Skeletal muscle tissue (tissue), 3 donors: ENCODE measurements at regions not wholly inside any gene's neighbourhood (a gene's known extent, or its start where the extent isn't known, plus 50 kb on each side); places are given as distances from the start of the nearest gene placed in this dataset.

Experiments
- H3K27ac ChIP-seq: one replicate; pipeline ENCODE4 v1.7.0; 2013; ENCODE audit warnings: mild to moderate bottlenecking, low read depth, low read length, inconsistent platforms
- H3K27me3 ChIP-seq, 3 donors: one replicate each; pipeline ENCODE4 v1.7.0; 2013; ENCODE audit warnings: low read length in 3 of 3; ENCODE audit not compliant: control insufficient read depth in 3 of 3, insufficient read depth in 3 of 3
- H3K36me3 ChIP-seq, 3 donors: one replicate each; pipeline ENCODE4 v1.7.0; 2013; ENCODE audit warnings: low read length in 3 of 3; ENCODE audit not compliant: control insufficient read depth in 3 of 3, insufficient read depth in 3 of 3
- H3K4me1 ChIP-seq, 3 donors: one replicate each; pipeline ENCODE4 v1.7.0; 2013; ENCODE audit warnings: low read length in 3 of 3, mild to moderate bottlenecking in 3 of 3; ENCODE audit not compliant: control insufficient read depth in 3 of 3, insufficient read depth in 3 of 3
- H3K4me3 ChIP-seq, 3 donors: one replicate each; pipeline ENCODE4 v1.7.0; 2013; ENCODE audit warnings: low read length in 3 of 3
- H3K9ac ChIP-seq, 3 donors: one replicate each; pipeline ENCODE4 v1.7.0; 2013; ENCODE audit warnings: low read length in 3 of 3, mild to moderate bottlenecking in 3 of 3, moderate library complexity in 2 of 3, low read depth in 1 of 3
- H3K9me3 ChIP-seq, 3 donors: one replicate each; pipeline ENCODE4 v1.7.0; 2013; ENCODE audit warnings: low read length in 3 of 3; ENCODE audit not compliant: control insufficient read depth in 3 of 3
- donor health status: Osteomylitis.

- peaks cover 0 to 3% (median 0%) of the 10 kb centered on the region in 3 donors for H3K9me3 ChIP-seq
- H3K27me3 ChIP-seq, result no peaks in the 10 kb centered on the region
- no peak overlapping the region for H3K4me3 ChIP-seq
- no peak overlapping the region for H3K27ac ChIP-seq
- H3K4me1 ChIP-seq, result no peaks in the 10 kb centered on the region
- no peaks in the 10 kb centered on the region for H3K36me3 ChIP-seq
- H3K9ac ChIP-seq, result no peak overlapping the region
Observed at GRCh38 chr6:120876424-120876823, 457.9 kb downstream of the TBC1D32 start.

DNA sequence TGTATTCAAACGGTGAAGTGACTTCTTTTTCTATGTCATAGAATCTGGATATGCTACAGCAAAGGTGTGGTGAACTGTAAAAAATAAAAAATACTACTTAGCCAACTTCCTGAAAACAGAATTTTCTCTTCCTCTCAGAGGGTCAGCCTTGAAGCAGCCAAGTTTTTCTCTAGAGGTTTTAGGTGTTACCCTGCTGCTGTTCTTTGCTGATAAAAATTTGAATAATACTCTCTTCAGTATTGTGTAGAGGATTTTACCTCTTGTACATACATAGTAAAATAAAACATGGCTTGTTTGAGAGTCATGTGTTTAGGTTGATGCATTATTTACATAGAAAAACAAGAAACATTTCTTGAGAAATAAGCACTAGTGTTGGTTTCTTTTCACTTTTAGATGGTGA is 458.4 kb downstream of the TBC1D32 start:
- Histone ChIP-seq H3K4me3 (no peak overlapping the region), H3K9ac (no peak overlapping the region), H3K27me3 (no peaks in the 10 kb centered on the region), H3K36me3 (no peaks in the 10 kb centered on the region), H3K4me1 (no peaks in the 10 kb centered on the region), H3K27ac (no peak overlapping the region), H3K9me3 (peaks cover 0 to 3% (median 0%) of the 10 kb centered on the region in 3 donors)

DNA sequence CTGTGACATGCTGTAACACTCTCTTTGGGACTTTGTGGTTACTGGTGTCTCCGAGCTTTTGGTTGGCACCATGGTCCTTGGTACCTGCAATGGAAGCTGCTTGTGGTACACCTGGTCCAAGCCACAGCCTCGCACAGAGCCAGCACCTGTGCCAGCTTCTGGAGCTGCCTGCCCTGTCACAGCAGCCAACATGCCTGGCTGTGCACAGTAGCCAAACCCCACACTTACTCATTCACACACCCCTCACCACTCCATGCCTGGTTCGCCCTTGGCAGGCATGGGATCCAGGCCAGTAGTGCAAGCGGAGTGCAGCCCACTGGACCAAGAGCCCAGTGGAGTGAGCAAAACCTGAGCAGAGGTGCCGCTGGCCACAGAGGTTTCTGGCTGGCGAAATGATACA is 459.9 kb downstream of the TBC1D32 start:
- no peak overlapping the region for H3K4me3 ChIP-seq
- peaks cover 0 to 3% (median 0%) of the 10 kb centered on the region in 3 donors for H3K9me3 ChIP-seq
- no peak overlapping the region for H3K27ac ChIP-seq
- no peaks in the 10 kb centered on the region for H3K27me3 ChIP-seq
- no peaks in the 10 kb centered on the region for H3K4me1 ChIP-seq
- H3K36me3 ChIP-seq, result no peaks in the 10 kb centered on the region
- H3K9ac ChIP-seq, result no peak overlapping the region

GRCh38 chr6:120873125-120873865 is 461.0 kb downstream of the TBC1D32 start:
- H3K9ac ChIP-seq, result no peak overlapping the region
- peaks cover 0 to 3% (median 0%) of the 10 kb centered on the region in 3 donors for H3K9me3 ChIP-seq
- no peak overlapping the region for H3K27ac ChIP-seq
- H3K27me3 ChIP-seq, result no peaks in the 10 kb centered on the region
- H3K4me3 ChIP-seq, result no peak overlapping the region
- H3K4me1 ChIP-seq, result no peaks in the 10 kb centered on the region
- H3K36me3 ChIP-seq, result no peaks in the 10 kb centered on the region

DNA sequence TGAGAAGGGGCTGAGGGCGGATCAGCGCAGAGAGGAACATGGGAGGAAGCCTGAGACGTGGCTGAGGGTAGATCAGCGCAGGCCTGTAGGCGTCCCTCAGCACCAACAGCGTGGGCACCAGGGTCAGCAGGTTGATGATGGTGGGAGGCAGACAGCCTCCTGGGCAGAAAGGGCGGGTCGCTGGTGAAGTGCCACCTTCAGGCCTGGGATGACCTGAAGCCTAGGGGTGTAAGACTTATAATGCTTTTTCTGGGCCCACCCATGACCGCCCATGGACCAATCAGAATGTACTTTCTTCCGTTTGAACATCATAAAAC is 462.1 kb downstream of the TBC1D32 start:
- peaks cover 0 to 3% (median 0%) of the 10 kb centered on the region in 3 donors for H3K9me3 ChIP-seq
- no peak overlapping the region for H3K4me3 ChIP-seq
- no peaks in the 10 kb centered on the region for H3K4me1 ChIP-seq
- H3K27me3 ChIP-seq, result no peaks in the 10 kb centered on the region
- no peaks in the 10 kb centered on the region for H3K36me3 ChIP-seq
- H3K9ac ChIP-seq, result no peak overlapping the region
- H3K27ac ChIP-seq, result no peak overlapping the region

DNA sequence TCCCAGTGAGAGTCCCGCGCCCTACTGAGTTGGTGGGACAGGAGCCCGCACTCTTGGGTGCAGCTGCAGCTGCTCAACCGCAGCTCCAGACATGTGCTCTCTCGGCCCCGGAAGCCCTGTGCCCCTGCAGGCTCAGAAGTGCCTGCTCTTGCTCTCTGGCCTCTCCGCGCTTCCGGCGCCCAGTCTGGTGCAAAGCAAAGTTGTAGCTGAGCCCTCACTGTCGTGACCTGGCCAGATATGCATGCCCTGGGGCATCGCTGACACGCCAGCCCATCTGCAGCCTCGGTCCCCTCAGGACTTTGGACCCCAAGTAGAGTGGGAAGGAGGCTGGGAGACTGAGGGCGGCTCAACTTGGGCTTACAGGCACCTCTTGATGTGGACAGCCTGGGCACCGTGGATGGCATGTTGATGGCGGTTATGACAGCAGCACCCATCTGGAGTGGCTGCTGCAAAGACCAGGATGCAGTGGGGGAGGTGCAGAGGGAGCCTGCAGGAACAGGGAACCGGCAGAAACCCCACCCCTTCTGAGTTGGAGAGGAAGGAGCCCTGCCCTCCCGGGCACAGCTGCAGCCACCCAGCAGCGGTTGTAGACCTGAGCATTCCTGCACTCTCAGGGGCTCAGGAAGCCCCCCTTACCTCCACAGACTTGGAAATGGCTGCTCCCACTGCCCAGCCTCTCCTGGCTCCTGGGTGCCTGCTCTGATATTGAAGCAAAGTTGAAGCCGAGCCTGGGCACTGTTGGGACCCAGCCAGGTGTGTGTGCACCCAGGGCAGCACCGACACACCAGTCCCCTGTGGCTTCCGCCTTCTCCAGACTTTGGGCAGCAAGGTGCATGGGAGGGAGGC is 462.6 kb downstream of the TBC1D32 start:
- Histone ChIP-seq H3K4me3 (no peak overlapping the region), H3K27ac (no peak overlapping the region)

GRCh38 chr6:120869397-120869796 is 464.9 kb downstream of the TBC1D32 start:
- Histone ChIP-seq H3K27ac (no peak overlapping the region), H3K36me3 (no peaks in the 10 kb centered on the region), H3K9ac (no peak overlapping the region), H3K4me3 (no peak overlapping the region), H3K9me3 (peaks cover 0 to 3% (median 0%) of the 10 kb centered on the region in 3 donors), H3K27me3 (no peaks in the 10 kb centered on the region), H3K4me1 (no peaks in the 10 kb centered on the region)

More for the DNA sequence above, 462.6 kb downstream of the TBC1D32 start:
- Histone ChIP-seq H3K9ac (no peak overlapping the region), H3K27me3 (no peaks in the 10 kb centered on the region), H3K36me3 (no peaks in the 10 kb centered on the region), H3K9me3 (peaks cover 0 to 3% (median 0%) of the 10 kb centered on the region in 3 donors), H3K4me1 (no peaks in the 10 kb centered on the region)

- Histone ChIP-seq H3K36me3 (no peaks in the 10 kb centered on the region), H3K4me3 (no peak overlapping the region), H3K4me1 (no peaks in the 10 kb centered on the region), H3K9ac (no peak overlapping the region), H3K27me3 (no peaks in the 10 kb centered on the region), H3K27ac (no peak overlapping the region), H3K9me3 (no peaks in the 10 kb centered on the region)
Observed at GRCh38 chr6:120857422-120857821, 476.9 kb downstream of the TBC1D32 start.

DNA sequence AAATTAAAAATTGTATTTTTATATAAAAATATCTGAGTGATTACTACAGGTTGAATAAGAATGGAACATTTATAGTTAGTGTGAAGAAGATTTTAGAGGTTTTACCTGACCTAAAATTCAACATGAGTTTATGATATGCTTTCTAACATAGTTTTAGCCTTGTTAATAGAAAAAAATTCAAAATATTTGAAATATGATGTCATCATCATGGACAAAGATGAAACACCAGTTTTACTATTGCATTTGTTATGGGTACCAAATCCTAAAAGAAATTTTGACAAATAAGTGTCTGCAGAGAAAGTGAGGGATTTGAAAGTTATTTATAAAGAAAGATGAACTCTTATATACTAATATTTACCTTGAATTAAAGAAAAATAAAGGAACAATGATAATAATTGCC is 479.7 kb downstream of the TBC1D32 start:
- Histone ChIP-seq H3K4me1 (no peaks in the 10 kb centered on the region), H3K36me3 (no peaks in the 10 kb centered on the region), H3K27me3 (no peaks in the 10 kb centered on the region), H3K9ac (no peak overlapping the region), H3K27ac (no peak overlapping the region), H3K4me3 (no peak overlapping the region), H3K9me3 (no peaks in the 10 kb centered on the region)

GRCh38 chr6:120853489-120853888 is 480.8 kb downstream of the TBC1D32 start:
- no peak overlapping the region for H3K4me3 ChIP-seq
- H3K27ac ChIP-seq, result no peak overlapping the region
- no peaks in the 10 kb centered on the region for H3K9me3 ChIP-seq
- no peaks in the 10 kb centered on the region for H3K4me1 ChIP-seq
- no peaks in the 10 kb centered on the region for H3K36me3 ChIP-seq
- H3K9ac ChIP-seq, result no peak overlapping the region
- H3K27me3 ChIP-seq, result no peaks in the 10 kb centered on the region
